SK-N-SH (cell line): ENCODE measurements at regions not wholly inside any gene's neighbourhood (a gene's known extent, or its start where the extent isn't known, plus 50 kb on each side); places are given as distances from the start of the nearest gene placed in this dataset.

ENCODE experiments used
- CTCF ChIP-seq: fragments of 200-600 bp; sonication (generic); IDR thresholded peaks from 2 replicates; pipeline ENCODE4 v1.6.1; 2017; ENCODE audit warnings: antibody characterized with exemption, mild to moderate bottlenecking, moderate library complexity
- GABPA ChIP-seq: IDR thresholded peaks from 2 replicates; pipeline ENCODE4 v1.4.0; 2012; ENCODE audit warnings: low read depth, mild to moderate bottlenecking

GRCh38 chr3:192082730-192083660, 622.0 kb downstream of the PYDC2 start:
- TF ChIP-seq CTCF (no peak), GABPA (no peak)
